Activated gamma-delta T cell (primary cell): ENCODE measurements at regions not wholly inside any gene's neighbourhood (a gene's known extent, or its start where the extent isn't known, plus 50 kb on each side); places are given as distances from the start of the nearest gene placed in this dataset.
"Not testable (repeated sequence)": the region's sequence is repeated elsewhere in the genome, so short reads cannot be mapped to it uniquely, and the experiment has no call there.

Experiments used
- DNase-seq: peaks from one replicate; lab custom pipeline; 2025; lab: John Stamatoyannopoulos, UW

DNA sequence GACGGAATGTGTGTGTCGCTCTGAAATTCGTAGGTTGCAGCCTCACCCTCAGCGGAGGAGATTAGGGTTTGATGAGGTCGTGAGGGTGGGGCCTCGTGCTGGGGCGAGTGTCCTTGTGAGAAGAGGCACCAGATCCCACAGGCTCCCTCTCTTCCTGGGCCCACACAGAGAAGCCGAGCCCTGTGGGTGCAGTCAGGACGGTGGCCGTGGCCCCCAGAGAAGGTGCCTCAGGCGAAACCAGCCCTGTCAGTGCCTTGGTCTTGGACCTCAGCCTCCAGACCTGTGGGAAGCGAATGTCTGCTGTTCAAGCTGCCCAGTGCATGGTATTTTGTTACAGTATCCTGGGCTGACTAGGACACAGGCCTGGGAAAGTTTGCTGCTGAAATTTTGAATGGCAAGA, 108.0 kb upstream of the ALKAL2 start:
- DNase-seq: no peak

GRCh38 chr2:393711-394696, 106.1 kb upstream of the ALKAL2 start:
- no peak for DNase-seq

DNA sequence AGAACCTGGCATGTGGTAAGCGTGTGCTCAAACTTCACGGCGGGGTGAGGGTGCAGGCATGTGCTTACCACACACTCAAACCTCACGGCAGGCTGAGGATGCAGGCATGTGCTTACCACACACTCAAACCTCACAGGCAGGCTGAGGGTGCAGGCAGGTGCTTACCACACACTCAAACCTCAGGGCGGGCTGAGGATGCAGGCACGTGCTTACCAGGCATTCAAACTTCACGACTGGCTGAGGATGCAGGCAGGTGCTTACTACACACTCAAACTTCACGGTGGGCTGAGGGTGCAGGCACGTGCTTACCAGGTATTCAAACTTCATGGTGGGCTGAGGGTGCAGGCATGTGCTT, 105.0 kb upstream of the ALKAL2 start:
- DNase-seq: no peak

DNA sequence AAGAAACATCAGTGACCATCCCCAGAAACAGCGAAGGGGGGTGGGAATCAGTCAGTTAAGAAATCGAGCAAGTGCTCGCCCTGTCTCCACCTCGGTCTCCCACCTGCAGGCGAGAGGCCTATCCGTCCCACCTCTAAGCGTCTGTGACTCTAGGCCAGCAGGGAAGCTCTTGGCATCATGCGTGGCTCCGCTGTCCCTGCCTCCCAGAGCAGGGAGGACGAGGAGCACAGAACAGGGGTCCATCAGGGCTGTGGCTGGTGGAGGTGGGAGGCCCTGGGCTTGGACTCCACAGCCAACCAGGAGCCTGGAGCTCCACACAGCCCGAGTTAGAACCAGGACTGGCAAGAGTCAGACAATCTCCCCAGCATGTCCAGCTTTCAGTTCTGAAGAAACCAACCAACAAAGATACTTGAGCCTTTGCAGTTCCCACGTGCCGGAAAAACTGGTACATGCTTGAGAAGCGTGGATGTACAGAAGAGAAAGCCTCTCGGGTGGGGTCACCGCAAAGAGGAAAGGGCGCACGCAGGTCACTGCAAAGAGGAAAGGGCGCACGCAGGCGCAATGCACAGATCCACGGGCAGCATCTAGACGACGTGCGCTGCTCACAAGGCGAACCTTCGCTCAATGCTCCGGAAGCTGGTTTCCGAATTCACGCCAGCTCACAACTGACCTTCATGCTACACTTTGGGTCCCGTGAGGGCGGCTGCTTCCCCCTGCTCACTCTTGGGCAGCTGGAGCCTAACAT, 104.5 kb upstream of the ALKAL2 start:
- no peak for DNase-seq

GRCh38 chr2:391696-392095, 103.8 kb upstream of the ALKAL2 start:
- DNase-seq: no peak

GRCh38 chr2:390959-391358, 103.1 kb upstream of the ALKAL2 start:
- no peak for DNase-seq

- not testable (repeated sequence) for DNase-seq
Measured at GRCh38 chr2:389985-390384, 102.1 kb upstream of the ALKAL2 start.

DNA sequence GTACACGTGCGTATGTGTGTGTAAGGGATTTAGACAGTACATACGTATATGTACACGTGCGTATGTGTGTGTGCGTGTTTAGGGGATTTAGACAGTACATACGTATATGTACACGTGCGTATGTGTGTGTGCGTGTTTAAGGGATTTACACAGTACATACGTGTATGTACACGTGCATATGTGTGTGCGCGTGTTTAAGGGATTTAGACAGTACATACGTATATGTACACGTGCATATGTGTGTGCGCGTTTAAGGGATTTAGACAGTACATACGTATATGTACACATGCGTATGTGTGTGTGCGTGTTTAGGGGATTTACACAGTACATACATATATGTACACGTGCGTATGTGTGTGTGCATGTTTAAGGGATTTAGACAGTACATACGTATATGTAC, 100.9 kb upstream of the ALKAL2 start:
- DNase-seq: not testable (repeated sequence)

DNA sequence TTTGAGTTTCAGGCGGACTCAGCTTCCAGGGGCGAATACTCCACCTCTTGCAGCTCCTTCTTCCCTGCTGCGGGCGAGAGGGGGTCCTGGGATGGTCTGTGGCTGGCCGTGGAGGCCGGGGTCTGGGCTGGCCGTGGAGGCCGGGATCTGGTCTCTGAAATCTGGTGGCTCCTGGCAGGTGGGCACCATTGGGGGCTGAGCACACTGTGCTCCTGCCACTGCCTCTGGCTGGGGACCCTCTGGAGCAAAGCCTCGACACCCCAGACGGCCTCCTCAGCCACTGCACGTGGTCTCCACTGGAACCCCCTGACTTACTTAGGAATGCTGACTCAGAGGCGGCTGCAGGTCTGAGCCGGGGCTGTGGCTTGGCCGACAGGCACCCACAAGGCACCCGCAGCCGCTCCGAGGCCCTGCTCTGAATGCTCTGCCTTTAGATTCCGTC, 100.1 kb upstream of the ALKAL2 start:
- DNase-seq: no peak

- DNase-seq: no peak
Measured at GRCh38 chr2:386406-387103, 98.7 kb upstream of the ALKAL2 start.

DNA sequence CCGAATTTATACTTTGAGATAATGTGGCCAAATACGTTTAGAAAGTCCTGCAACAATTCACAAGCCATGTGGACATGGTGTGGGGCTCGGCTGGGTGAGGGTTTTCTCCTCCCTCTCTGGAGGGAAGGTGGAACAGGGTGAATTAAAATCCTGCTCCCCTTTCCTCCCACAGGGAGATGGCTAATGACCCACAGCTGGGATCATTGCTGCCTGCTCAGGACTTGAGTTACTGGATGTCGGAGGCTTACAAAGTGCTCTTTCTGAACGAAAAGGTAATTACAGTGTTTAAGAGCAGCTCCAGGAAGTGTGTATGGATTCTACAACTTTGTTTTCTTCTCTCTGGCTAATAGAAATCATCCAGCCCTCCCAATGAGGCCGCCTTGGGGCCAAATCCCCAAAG, 97.9 kb upstream of the ALKAL2 start:
- DNase-seq: no peak

- DNase-seq: no peak
Measured at GRCh38 chr2:385061-385460, 97.2 kb upstream of the ALKAL2 start.

GRCh38 chr2:383888-384287, 96.0 kb upstream of the ALKAL2 start:
- DNase-seq: no peak

DNA sequence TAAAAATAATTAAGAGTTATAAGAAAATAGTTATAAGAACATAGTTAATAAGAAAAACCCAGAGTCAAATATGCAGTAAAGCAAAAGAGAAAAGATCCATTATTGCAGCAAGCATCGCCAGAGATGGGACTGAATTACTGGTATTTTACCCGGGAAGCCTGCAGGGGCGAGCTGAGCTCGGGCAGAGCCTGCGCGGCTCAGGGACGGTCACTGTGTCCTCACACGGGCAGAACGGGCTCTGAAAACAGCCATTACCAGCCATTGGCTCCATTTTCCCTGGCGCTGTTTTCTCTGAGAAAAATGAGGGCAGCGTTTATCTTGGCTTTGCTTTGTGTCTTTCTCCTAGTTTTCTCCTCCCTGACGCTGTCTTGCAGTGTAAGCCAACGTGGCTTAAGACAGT, 95.3 kb upstream of the ALKAL2 start:
- no peak for DNase-seq

DNA sequence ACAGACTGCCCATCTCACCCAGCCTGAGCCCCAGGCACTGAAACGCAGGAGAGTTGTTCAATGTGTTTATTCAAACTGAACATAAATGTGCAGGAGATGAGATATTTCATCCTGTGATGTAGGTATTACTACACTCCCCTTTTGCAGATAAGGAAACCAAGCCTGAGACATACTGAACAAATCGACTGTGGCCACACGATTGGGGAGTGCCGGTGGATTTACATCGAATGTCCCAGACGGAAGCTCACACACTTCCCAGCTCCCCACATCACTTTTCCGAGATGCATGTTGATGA, 94.8 kb upstream of the ALKAL2 start:
- no peak for DNase-seq

DNA sequence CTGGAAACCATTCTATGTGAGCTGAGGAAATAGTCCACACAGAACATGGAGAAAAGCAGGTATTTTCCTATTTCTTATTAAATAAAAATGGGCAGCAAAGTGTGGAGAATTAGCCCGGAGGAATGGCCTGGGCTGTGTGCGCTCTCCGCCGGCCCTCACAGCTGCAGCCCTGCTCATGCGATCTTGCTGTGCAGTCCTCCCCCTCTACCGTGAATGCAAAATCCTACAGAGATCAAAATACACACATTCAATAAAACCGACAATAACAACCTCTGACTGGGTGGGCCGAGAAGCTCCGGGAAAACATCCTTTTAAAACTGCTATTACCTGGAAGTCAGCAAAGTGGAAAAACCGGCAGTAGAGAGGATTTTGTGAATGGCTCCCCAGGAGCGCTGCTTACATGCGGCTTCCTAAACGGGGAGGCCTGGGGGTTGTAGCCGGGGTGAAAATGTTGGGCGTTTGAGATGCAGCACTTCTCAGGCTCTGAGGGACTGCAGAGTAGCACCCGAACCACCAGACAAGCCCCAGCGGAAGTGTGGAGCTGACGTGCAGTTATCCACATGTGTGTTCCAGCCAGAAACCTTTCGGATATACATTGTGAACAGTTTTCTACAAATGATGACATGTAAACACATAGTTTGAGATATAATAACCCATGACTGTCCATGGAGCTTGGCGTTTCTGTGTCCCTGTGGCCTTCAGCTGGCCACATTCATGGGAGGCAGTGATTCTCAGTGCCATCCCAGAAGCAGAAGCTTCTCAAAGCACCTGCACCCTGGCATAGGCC, 94.2 kb upstream of the ALKAL2 start:
- no peak for DNase-seq

DNA sequence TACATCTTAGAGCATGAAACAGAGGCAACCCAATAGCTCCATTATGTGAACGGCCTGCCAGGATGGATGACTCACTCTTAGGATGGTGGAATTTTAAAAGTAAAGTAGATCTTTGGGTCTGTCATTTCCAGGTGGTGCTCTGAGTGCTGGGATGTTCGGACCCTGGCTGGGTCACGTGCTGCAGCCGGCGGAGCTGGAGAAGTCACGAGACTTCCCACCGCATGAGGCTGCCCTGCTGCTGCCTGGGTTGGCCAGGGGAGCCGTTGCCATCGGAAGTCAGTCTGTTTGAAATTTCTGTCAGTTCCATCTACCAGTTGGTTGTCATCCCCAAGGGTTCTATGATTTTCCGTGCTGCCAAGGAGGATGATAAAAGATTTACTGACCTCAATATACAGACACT, 93.3 kb upstream of the ALKAL2 start:
- no peak for DNase-seq

DNA sequence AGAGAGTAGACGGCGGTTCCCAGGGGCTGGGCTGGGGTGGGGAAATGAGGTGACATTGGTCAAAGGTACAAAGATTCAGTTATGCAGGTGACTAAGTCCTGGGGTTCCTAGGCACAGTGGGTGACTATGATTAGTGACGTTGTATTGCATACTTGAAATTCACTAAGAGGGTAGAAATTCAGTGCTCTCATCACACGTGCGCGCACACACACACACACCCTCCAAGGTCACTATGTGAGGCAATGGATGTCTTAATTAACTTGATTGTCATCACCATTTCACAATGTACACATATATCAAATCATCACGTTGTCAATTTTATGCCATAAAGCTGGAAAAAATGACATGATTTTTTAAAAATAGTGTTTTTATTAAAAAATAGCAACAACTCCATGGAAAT, 92.9 kb upstream of the ALKAL2 start:
- DNase-seq: no peak

GRCh38 chr2:380221-380620, 92.3 kb upstream of the ALKAL2 start:
- DNase-seq: no peak

- DNase-seq: no peak
Measured at GRCh38 chr2:379778-380177, 91.9 kb upstream of the ALKAL2 start.

DNA sequence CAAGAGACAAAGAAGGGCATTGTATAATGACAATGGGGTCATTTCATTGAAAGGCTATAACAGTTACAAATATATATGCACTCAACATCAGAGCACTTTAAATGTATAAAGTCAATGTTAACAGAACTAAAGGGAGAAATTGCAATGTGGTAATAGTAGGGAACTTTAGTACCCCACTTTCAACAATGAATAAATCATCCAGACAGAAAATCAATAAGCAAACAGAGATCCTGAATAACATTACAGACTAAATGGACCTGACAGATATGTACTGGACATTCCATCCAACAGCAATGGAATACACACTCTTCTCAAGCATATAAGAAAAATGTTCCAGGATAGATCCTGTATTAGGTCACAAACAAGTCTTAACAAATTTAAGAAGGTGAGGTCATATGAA, 90.5 kb upstream of the ALKAL2 start:
- DNase-seq: no peak

GRCh38 chr2:377414-377813, 89.5 kb upstream of the ALKAL2 start:
- DNase-seq: no peak
